ENCODE measurements at regions not wholly inside any gene's neighbourhood (a gene's known extent, or its start where the extent isn't known, plus 50 kb on each side); places are given as distances from the start of the nearest gene placed in this dataset.

- Histone ChIP-seq H3K79me2 (ENCODE audit: insufficient read depth, low read length) (no peaks in the 10 kb centered on the region), H3K4me3 (replicated peaks in 1 of 2; ENCODE audit: low read depth in 1 of 2, low read length in 2 of 2) (no peak overlapping the region), H3K27ac (ENCODE audit: low read depth, low read length) (no peak overlapping the region), H3K9me3 (ENCODE audit: control insufficient read depth in 1 of 2, insufficient read depth in 1 of 2, low read depth in 1 of 2, low read length in 2 of 2) (no peaks in the 10 kb centered on the region), H3K9me2 (ENCODE audit: insufficient read depth) (no peaks in the 10 kb centered on the region), H3K4me1 (ENCODE audit: control insufficient read depth in 1 of 2, insufficient read depth in 2 of 2, low read length in 2 of 2) (no peaks in the 10 kb centered on the region), H3K27me3 (ENCODE audit: insufficient read depth, low read length) (no peaks in the 10 kb centered on the region), H3K36me3 (ENCODE audit: control insufficient read depth in 1 of 2, insufficient read depth in 2 of 2, low read length in 2 of 2) (no peaks in the 10 kb centered on the region), H3K9ac (ENCODE audit: low read length) (no peak overlapping the region), H3K4me2 (ENCODE audit: low read length) (no peak overlapping the region), H4K20me1 (ENCODE audit: insufficient read depth) (no peaks in the 10 kb centered on the region; the same call in 1 of the 2 replicates), H2AFZ (ENCODE audit: low read depth, low read length, poor library complexity, severe bottlenecking) (no peak overlapping the region)
- no peak for DNase-seq (ENCODE audit: low read depth, low spot score)
- intact Hi-C loops (cut with micrococcal nuclease) = no loop called here
- CTCF ChIA-PET = no interaction called here
- RAD21 ChIA-PET (ENCODE audit: low non-redundant PET in 1 of 2, low total read pairs in 2 of 2, uncharacterized antibody in 2 of 2, unreplicated experiment in 2 of 2) = no interaction called here
- no TSS peak for BruUV-seq (replicated peaks)
- POLR2A ChIA-PET = no interaction called here
- no peak for TF ChIP-seq EZH2phosphoT487 (IDR thresholded peaks at IDR 0.05; ENCODE audit: borderline replicate concordance)
- TF ChIP-seq TCF7L2 (IDR thresholded peaks at IDR 0.05; ENCODE audit: borderline replicate concordance, extremely low read depth, insufficient read depth, insufficient read length) = no peak
- no peak for TF ChIP-seq CEBPB (IDR thresholded peaks at IDR 0.05; ENCODE audit: low read depth)
- no peak for TF ChIP-seq SP1 (IDR thresholded peaks at IDR 0.05; ENCODE audit: low read depth)
- TF ChIP-seq ZFX (IDR thresholded peaks at IDR 0.05) = no peak
- no peak for TF ChIP-seq EGR1 (IDR thresholded peaks at IDR 0.05; ENCODE audit: low read depth)
- no peak for TF ChIP-seq POLR2A (IDR thresholded peaks at IDR 0.05; ENCODE audit: borderline replicate concordance, extremely low read depth, insufficient read depth, insufficient read length)
- TF ChIP-seq ELF1 (IDR thresholded peaks at IDR 0.05; ENCODE audit: borderline replicate concordance, low read depth) = no peak
- no peak for TF ChIP-seq ZBTB33 (IDR thresholded peaks at IDR 0.05; ENCODE audit: extremely low read depth, insufficient replicate concordance, low read length)
- TF ChIP-seq POLR2AphosphoS5 (IDR thresholded peaks at IDR 0.05; ENCODE audit: low read depth, low read length) = no peak
- no peak for TF ChIP-seq CTCF (IDR thresholded peaks at IDR 0.05 in 2 of 3, conservative IDR thresholded peaks at IDR 0.05 in 1 of 3; ENCODE audit: borderline replicate concordance in 1 of 3, insufficient read depth in 1 of 3, low read depth in 2 of 3, low read length in 2 of 3)
- TF ChIP-seq CBX3 (IDR thresholded peaks at IDR 0.05; ENCODE audit: low read depth) = no peak
- TF ChIP-seq EZH2 (IDR thresholded peaks at IDR 0.05) = no peak
- TF ChIP-seq SRF (IDR thresholded peaks at IDR 0.05; ENCODE audit: low read depth) = no peak
- no peak for TF ChIP-seq YY1 (IDR thresholded peaks at IDR 0.05; ENCODE audit: extremely low read depth, insufficient replicate concordance, low read depth, low read length)
- TF ChIP-seq ATF3 (IDR thresholded peaks at IDR 0.05) = no peak
- no peak for TF ChIP-seq SIN3A (IDR thresholded peaks at IDR 0.05; ENCODE audit: low read depth)
- TF ChIP-seq FOSL1 (IDR thresholded peaks at IDR 0.05; ENCODE audit: low read depth) = no peak
- ATAC-seq = no peak
These were observed 521.0 kb upstream of the CHD1 start for GRCh38 chr5:99449786-99450185.
